Transverse colon (tissue), 4 donors: ENCODE measurements at regions not wholly inside any gene's neighbourhood (a gene's known extent, or its start where the extent isn't known, plus 50 kb on each side); places are given as distances from the start of the nearest gene placed in this dataset.

ENCODE experiments used
- CTCF ChIP-seq, 5 experiments: fragments of 200-600 bp in 3 of 5; fragments of 450-650 bp in 2 of 5; sonication (generic) in 3 of 5; IDR thresholded peaks; 1 replicate in 2 of 5; 2 replicates in 3 of 5; pipeline ENCODE4 v1.5.1; 2016 to 2017; ENCODE audit warnings: antibody characterized with exemption in 5 of 5, inconsistent platforms in 3 of 5, mild to moderate bottlenecking in 2 of 5, moderate library complexity in 1 of 5
- POLR2A ChIP-seq: fragments of 450-650 bp; IDR thresholded peaks from one replicate; pipeline ENCODE4 v1.6.1; 2016; ENCODE audit warnings: antibody characterized with exemption, mild to moderate bottlenecking, moderate library complexity
- POLR2AphosphoS5 ChIP-seq, 3 donors: sonication (generic); formaldehyde crosslinking; IDR thresholded peaks; one replicate each; pipeline ENCODE4 v1.6.1; 2016; ENCODE audit warnings: antibody characterized with exemption in 3 of 3

GRCh38 chr15:100705841-100706240 is 103.5 kb downstream of the ASB7 start:
- TF ChIP-seq CTCF (IDR thresholded peaks at IDR 0.05) = no peak
- no peak for TF ChIP-seq POLR2AphosphoS5 (IDR thresholded peaks at IDR 0.05)
- TF ChIP-seq POLR2A = no peak
